ENCODE measurements at regions not wholly inside any gene's neighbourhood (a gene's known extent, or its start where the extent isn't known, plus 50 kb on each side); places are given as distances from the start of the nearest gene placed in this dataset.

GRCh38 chr10:21161090-21161625 lies 264.0 kb upstream of the NEBL start:
- H3K4me1 ChIP-seq (replicated peaks) = no peaks in the 10 kb centered on the region
- no peaks in the 10 kb centered on the region for H3K9me3 ChIP-seq
- H3K27ac ChIP-seq = no peak overlapping the region
- no peak for DNase-seq (ENCODE audit: low spot score)
- WGBS = 87% methylated on average over 5 of the region's 5 CpGs
- H3K27me3 ChIP-seq (replicated peaks; ENCODE audit: insufficient read depth) = no peaks in the 10 kb centered on the region
- no peak overlapping the region for H3K4me3 ChIP-seq
- no peak for TF ChIP-seq CTCF (IDR thresholded peaks at IDR 0.05)
- no peak for TF ChIP-seq POLR2AphosphoS5 (IDR thresholded peaks at IDR 0.05)
- TF ChIP-seq POLR2A (IDR thresholded peaks at IDR 0.05) = no peak
- intact Hi-C loops (cut with DNase I) = no loop called here
- H3K36me3 ChIP-seq = no peaks in the 10 kb centered on the region

DNA sequence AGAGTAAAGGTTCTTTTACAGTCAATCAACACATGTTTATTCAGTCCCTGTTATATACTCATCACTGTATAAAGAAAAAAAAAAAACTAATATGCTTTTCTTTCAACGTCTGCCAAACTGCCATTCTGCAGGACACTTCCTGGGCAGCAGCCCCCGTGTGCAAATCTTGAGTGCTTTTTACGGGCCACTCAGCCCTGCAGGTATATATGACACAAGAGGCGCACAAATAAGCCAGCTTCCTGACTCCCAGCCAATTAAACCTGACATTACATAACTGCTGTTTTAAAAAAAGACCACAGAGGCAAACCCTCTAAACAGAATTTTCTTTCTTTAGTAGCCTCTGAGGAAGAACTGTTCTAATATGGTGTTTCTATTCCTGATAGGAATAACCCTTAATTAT lies 263.0 kb upstream of the NEBL start:
- intact Hi-C loops (cut with DNase I) = no loop called here
- TF ChIP-seq POLR2A (IDR thresholded peaks at IDR 0.05) = no peak
- TF ChIP-seq CTCF (IDR thresholded peaks at IDR 0.05) = no peak
- no peak for TF ChIP-seq POLR2AphosphoS5 (IDR thresholded peaks at IDR 0.05)

DNA sequence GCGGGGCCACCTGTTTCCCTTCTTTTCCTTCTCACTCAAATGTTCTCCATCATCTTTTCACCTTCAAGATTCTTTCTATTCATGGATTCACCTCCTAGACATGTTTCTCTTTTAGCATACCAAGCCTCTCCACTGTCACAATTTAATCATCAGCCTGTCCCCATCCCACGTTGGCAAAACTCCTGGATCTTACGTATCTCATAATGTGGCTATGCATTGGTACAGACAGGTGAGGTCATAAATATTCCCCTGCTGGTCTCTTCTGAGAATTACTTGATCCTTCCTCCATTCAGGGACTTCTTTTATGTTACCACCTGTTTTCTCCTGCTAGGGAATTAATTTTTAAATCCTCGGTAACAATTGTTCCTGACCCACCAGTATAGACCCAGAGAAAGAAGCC lies 262.6 kb upstream of the NEBL start:
- Histone ChIP-seq H3K27me3 (replicated peaks; ENCODE audit: insufficient read depth) (no peaks in the 10 kb centered on the region), H3K4me1 (replicated peaks) (no peaks in the 10 kb centered on the region), H3K36me3 (no peaks in the 10 kb centered on the region), H3K27ac (no peak overlapping the region), H3K4me3 (no peak overlapping the region), H3K9me3 (no peaks in the 10 kb centered on the region)
- no peak for DNase-seq (ENCODE audit: low spot score)
- WGBS = 45% methylated on average over 4 of the region's 4 CpGs
- intact Hi-C loops (cut with DNase I) = no loop called here
- TF ChIP-seq CTCF (IDR thresholded peaks at IDR 0.05) (no peak), POLR2A (IDR thresholded peaks at IDR 0.05) (no peak), POLR2AphosphoS5 (IDR thresholded peaks at IDR 0.05) (no peak)

More for the DNA sequence above, 263.0 kb upstream of the NEBL start:
- H3K36me3 ChIP-seq = no peaks in the 10 kb centered on the region
- no peak overlapping the region for H3K4me3 ChIP-seq
- 26% methylated on average over 4 of the region's 4 CpGs for WGBS
- no peaks in the 10 kb centered on the region for H3K27me3 ChIP-seq (replicated peaks; ENCODE audit: insufficient read depth)
- H3K9me3 ChIP-seq = no peaks in the 10 kb centered on the region
- no peak for DNase-seq (ENCODE audit: low spot score)
- no peak overlapping the region for H3K27ac ChIP-seq
- H3K4me1 ChIP-seq (replicated peaks) = no peaks in the 10 kb centered on the region

DNA sequence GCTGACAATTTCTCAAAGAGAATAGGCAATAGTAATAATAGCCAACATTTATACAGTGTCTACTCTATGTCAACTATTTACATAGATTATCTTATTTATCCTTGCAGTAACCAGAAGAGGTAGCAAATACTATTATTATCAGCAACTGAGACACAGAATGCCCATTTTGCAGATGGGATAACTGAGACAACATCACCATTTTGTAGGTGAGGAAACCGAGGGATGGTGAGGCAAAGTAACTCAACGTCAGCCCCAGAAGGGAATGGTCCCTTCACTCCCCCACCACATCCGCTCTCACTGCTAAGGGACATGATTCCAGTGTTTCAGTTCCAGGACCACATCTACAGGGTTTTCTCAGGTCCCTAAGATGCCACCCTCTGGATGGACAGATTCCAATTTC lies 261.2 kb upstream of the NEBL start:
- Histone ChIP-seq H3K27ac (no peak overlapping the region), H3K36me3 (no peaks in the 10 kb centered on the region), H3K4me1 (replicated peaks) (no peaks in the 10 kb centered on the region), H3K27me3 (replicated peaks; ENCODE audit: insufficient read depth) (no peaks in the 10 kb centered on the region), H3K9me3 (no peaks in the 10 kb centered on the region), H3K4me3 (no peak overlapping the region)
- no peak for DNase-seq (ENCODE audit: low spot score)
- WGBS = 97% methylated on average over 3 of the region's 3 CpGs
- TF ChIP-seq POLR2AphosphoS5 (IDR thresholded peaks at IDR 0.05) (no peak), CTCF (IDR thresholded peaks at IDR 0.05) (no peak), POLR2A (IDR thresholded peaks at IDR 0.05) (no peak)
- intact Hi-C loops (cut with DNase I) = no loop called here

DNA sequence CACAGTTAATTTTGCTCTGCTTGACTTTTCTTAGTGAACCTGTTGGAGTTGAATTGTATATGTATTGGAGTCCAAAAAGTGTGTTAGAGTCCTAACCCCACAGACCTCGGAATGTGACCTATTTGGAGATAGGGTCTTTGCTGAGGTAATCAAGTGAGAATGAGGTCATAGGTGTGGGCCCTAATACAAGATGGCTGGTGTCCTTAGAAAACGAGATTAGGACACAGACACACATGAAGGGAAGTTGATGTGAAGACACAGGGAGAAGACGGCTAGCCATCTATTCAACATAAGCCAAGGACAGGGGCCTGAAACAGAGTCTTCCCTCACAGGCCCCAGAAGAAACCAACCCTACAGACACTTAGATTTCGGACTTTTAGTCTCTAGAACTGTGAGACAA lies 260.6 kb upstream of the NEBL start:
- intact Hi-C loops (cut with DNase I) = no loop called here
- no peak overlapping the region for H3K27ac ChIP-seq
- no peaks in the 10 kb centered on the region for H3K27me3 ChIP-seq (replicated peaks; ENCODE audit: insufficient read depth)
- H3K9me3 ChIP-seq = no peaks in the 10 kb centered on the region
- no peak for DNase-seq (ENCODE audit: low spot score)
- H3K36me3 ChIP-seq = no peaks in the 10 kb centered on the region
- no peaks in the 10 kb centered on the region for H3K4me1 ChIP-seq (replicated peaks)
- no peak overlapping the region for H3K4me3 ChIP-seq
- 89% methylated on average over 4 of the region's 4 CpGs for WGBS
- TF ChIP-seq POLR2A (IDR thresholded peaks at IDR 0.05) = no peak
- TF ChIP-seq CTCF (IDR thresholded peaks at IDR 0.05) = no peak
- TF ChIP-seq POLR2AphosphoS5 (IDR thresholded peaks at IDR 0.05) = no peak
